ENCODE measurements at regions not wholly inside any gene's neighbourhood (a gene's known extent, or its start where the extent isn't known, plus 50 kb on each side); places are given as distances from the start of the nearest gene placed in this dataset.

GRCh38 chr2:163541943-163542342 is 193.9 kb downstream of the FIGN start:
- CTCF ChIA-PET (ENCODE audit: partially characterized antibody), result no interaction called here
- POLR2A ChIA-PET (ENCODE audit: partially characterized antibody), result no interaction called here
- Histone ChIP-seq H3K4me3 (ENCODE audit: low read length in 2 of 2) (no peak overlapping the region), H3K9me3 (ENCODE audit: control insufficient read depth in 1 of 2, low read length in 2 of 2) (no peaks in the 10 kb centered on the region), H3K27ac (ENCODE audit: low read depth, low read length) (no peak overlapping the region), H3K36me3 (ENCODE audit: insufficient read depth, low read length) (no peaks in the 10 kb centered on the region), H3K4me1 (ENCODE audit: insufficient read depth, low read length) (no peaks in the 10 kb centered on the region), H3K27me3 (ENCODE audit: insufficient read depth, low read length) (no peaks in the 10 kb centered on the region)
- H3K27ac Mint-ChIP-seq, result no peak overlapping the region
- no peaks in the 10 kb centered on the region for H3K27me3 Mint-ChIP-seq
- intact Hi-C loops (cut with micrococcal nuclease), result no loop called here
- H3K9me3 Mint-ChIP-seq, result peaks cover 0 to 19% (median 3%) of the 10 kb centered on the region in 8 donors
- no peak overlapping the region for H3K4me3 Mint-ChIP-seq
- no peaks in the 10 kb centered on the region for H3K4me1 Mint-ChIP-seq
- DNase-seq, result no peak
- no peaks in the 10 kb centered on the region for H3K36me3 Mint-ChIP-seq

- intact Hi-C loops (cut with micrococcal nuclease), result no loop called here
- Histone ChIP-seq H3K4me1 (ENCODE audit: insufficient read depth, low read length) (no peaks in the 10 kb centered on the region), H3K36me3 (ENCODE audit: insufficient read depth, low read length) (no peaks in the 10 kb centered on the region), H3K27me3 (ENCODE audit: insufficient read depth, low read length) (no peaks in the 10 kb centered on the region), H3K4me3 (ENCODE audit: low read length in 2 of 2) (no peak overlapping the region), H3K27ac (ENCODE audit: low read depth, low read length) (no peak overlapping the region), H3K9me3 (ENCODE audit: control insufficient read depth in 1 of 2, low read length in 2 of 2) (no peaks in the 10 kb centered on the region)
- no peak for DNase-seq
- no peak overlapping the region for H3K4me3 Mint-ChIP-seq
- H3K27ac Mint-ChIP-seq, result no peak overlapping the region
- no peaks in the 10 kb centered on the region for H3K27me3 Mint-ChIP-seq
- CTCF ChIA-PET (ENCODE audit: partially characterized antibody), result no interaction called here
- H3K9me3 Mint-ChIP-seq, result peaks cover 0 to 19% (median 3%) of the 10 kb centered on the region in 8 donors
- H3K36me3 Mint-ChIP-seq, result no peaks in the 10 kb centered on the region
- POLR2A ChIA-PET (ENCODE audit: partially characterized antibody), result no interaction called here
- no peaks in the 10 kb centered on the region for H3K4me1 Mint-ChIP-seq
These were observed 194.3 kb downstream of the FIGN start for GRCh38 chr2:163541495-163541894.

- Mint-ChIP-seq H3K27me3 (no peaks in the 10 kb centered on the region), H3K36me3 (no peaks in the 10 kb centered on the region), H3K27ac (no peak overlapping the region), H3K4me1 (no peaks in the 10 kb centered on the region), H3K9me3 (peaks cover 0 to 19% (median 13%) of the 10 kb centered on the region in 8 donors), H3K4me3 (no peak overlapping the region)
- no peaks in the 10 kb centered on the region for H3K9me3 ChIP-seq (ENCODE audit: control insufficient read depth in 1 of 2, low read length in 2 of 2)
- H3K4me1 ChIP-seq (ENCODE audit: insufficient read depth, low read length), result no peaks in the 10 kb centered on the region
- no peak for DNase-seq
- POLR2A ChIA-PET (ENCODE audit: partially characterized antibody), result no interaction called here
- no peaks in the 10 kb centered on the region for H3K36me3 ChIP-seq (ENCODE audit: insufficient read depth, low read length)
- no peak overlapping the region for H3K27ac ChIP-seq (ENCODE audit: low read depth, low read length)
- CTCF ChIA-PET (ENCODE audit: partially characterized antibody), result no interaction called here
- no peaks in the 10 kb centered on the region for H3K27me3 ChIP-seq (ENCODE audit: insufficient read depth, low read length)
- no peak overlapping the region for H3K4me3 ChIP-seq (ENCODE audit: low read length in 2 of 2)
- intact Hi-C loops (cut with micrococcal nuclease), result no loop called here
These were observed 207.1 kb downstream of the FIGN start for GRCh38 chr2:163528640-163529217.

DNA sequence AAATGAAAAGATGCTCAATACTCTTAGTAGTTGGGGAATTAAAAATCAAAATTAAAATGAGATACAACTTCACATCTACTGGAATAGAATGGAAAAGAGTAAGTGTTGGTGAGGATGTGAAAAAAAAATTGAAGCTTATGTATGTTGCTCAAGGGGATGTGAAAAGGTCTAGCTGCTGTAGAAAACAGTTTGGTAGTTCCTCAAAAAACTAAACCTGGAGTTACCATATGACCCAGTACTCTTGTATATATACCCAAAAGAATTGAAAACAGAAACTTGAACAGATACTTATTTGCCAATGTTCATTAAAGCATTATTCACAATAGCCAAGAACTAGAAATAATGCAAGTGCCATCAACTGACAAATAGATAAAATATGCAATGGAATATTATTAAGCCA is 208.4 kb downstream of the FIGN start:
- Histone ChIP-seq H3K36me3 (ENCODE audit: insufficient read depth, low read length) (no peaks in the 10 kb centered on the region), H3K4me1 (ENCODE audit: insufficient read depth, low read length) (no peaks in the 10 kb centered on the region), H3K9me3 (ENCODE audit: control insufficient read depth in 1 of 2, low read length in 2 of 2) (no peaks in the 10 kb centered on the region), H3K27ac (ENCODE audit: low read depth, low read length) (no peak overlapping the region), H3K4me3 (ENCODE audit: low read length in 2 of 2) (no peak overlapping the region), H3K27me3 (ENCODE audit: insufficient read depth, low read length) (no peaks in the 10 kb centered on the region)
- intact Hi-C loops (cut with micrococcal nuclease), result no loop called here
- peaks cover 0 to 22% (median 15%) of the 10 kb centered on the region in 8 donors for H3K9me3 Mint-ChIP-seq
- H3K36me3 Mint-ChIP-seq, result no peaks in the 10 kb centered on the region
- CTCF ChIA-PET (ENCODE audit: partially characterized antibody), result no interaction called here
- POLR2A ChIA-PET (ENCODE audit: partially characterized antibody), result no interaction called here
- no peak overlapping the region for H3K4me3 Mint-ChIP-seq
- H3K27me3 Mint-ChIP-seq, result no peaks in the 10 kb centered on the region
- no peak overlapping the region for H3K27ac Mint-ChIP-seq
- DNase-seq, result no peak
- H3K4me1 Mint-ChIP-seq, result no peaks in the 10 kb centered on the region

- peaks cover 0 to 21% (median 6%) of the 10 kb centered on the region in 8 donors for H3K9me3 Mint-ChIP-seq
- H3K4me1 Mint-ChIP-seq, result no peaks in the 10 kb centered on the region
- ChIA-PET POLR2A (ENCODE audit: partially characterized antibody) (no interaction called here), CTCF (ENCODE audit: partially characterized antibody) (no interaction called here)
- no peaks in the 10 kb centered on the region for H3K27me3 Mint-ChIP-seq
- intact Hi-C loops (cut with micrococcal nuclease), result no loop called here
- H3K4me3 Mint-ChIP-seq, result no peak overlapping the region
- DNase-seq, result no peak
- H3K27ac ChIP-seq (ENCODE audit: low read depth, low read length), result no peak overlapping the region
- H3K36me3 Mint-ChIP-seq, result no peaks in the 10 kb centered on the region
- H3K4me1 ChIP-seq (ENCODE audit: insufficient read depth, low read length), result no peaks in the 10 kb centered on the region
- H3K27me3 ChIP-seq (ENCODE audit: insufficient read depth, low read length), result no peaks in the 10 kb centered on the region
- H3K36me3 ChIP-seq (ENCODE audit: insufficient read depth, low read length), result no peaks in the 10 kb centered on the region
- no peak overlapping the region for H3K27ac Mint-ChIP-seq
- no peak overlapping the region for H3K4me3 ChIP-seq (ENCODE audit: low read length in 2 of 2)
- H3K9me3 ChIP-seq (ENCODE audit: control insufficient read depth in 1 of 2, low read length in 2 of 2), result no peaks in the 10 kb centered on the region
These were observed 217.0 kb downstream of the FIGN start for GRCh38 chr2:163518762-163519161.

GRCh38 chr2:163515836-163516235 is 220.0 kb downstream of the FIGN start:
- Histone ChIP-seq H3K27ac (ENCODE audit: low read depth, low read length) (no peak overlapping the region), H3K4me1 (ENCODE audit: insufficient read depth, low read length) (no peaks in the 10 kb centered on the region), H3K27me3 (ENCODE audit: insufficient read depth, low read length) (no peaks in the 10 kb centered on the region), H3K4me3 (ENCODE audit: low read length in 2 of 2) (no peak overlapping the region), H3K9me3 (ENCODE audit: control insufficient read depth in 1 of 2, low read length in 2 of 2) (no peaks in the 10 kb centered on the region), H3K36me3 (ENCODE audit: insufficient read depth, low read length) (no peaks in the 10 kb centered on the region)
- Mint-ChIP-seq H3K4me1 (no peaks in the 10 kb centered on the region), H3K36me3 (no peaks in the 10 kb centered on the region), H3K27me3 (no peaks in the 10 kb centered on the region), H3K27ac (no peak overlapping the region), H3K9me3 (peaks cover 4 to 14% (median 9%) of the 10 kb centered on the region in 8 donors), H3K4me3 (no peak overlapping the region)
- POLR2A ChIA-PET (ENCODE audit: partially characterized antibody), result no interaction called here
- no peak for DNase-seq
- intact Hi-C loops (cut with micrococcal nuclease), result no loop called here
- CTCF ChIA-PET (ENCODE audit: partially characterized antibody), result no interaction called here

GRCh38 chr2:163505281-163505680 is 230.5 kb downstream of the FIGN start:
- no peak overlapping the region for H3K27ac ChIP-seq (ENCODE audit: low read depth, low read length)
- Mint-ChIP-seq H3K36me3 (no peaks in the 10 kb centered on the region), H3K4me1 (no peaks in the 10 kb centered on the region), H3K4me3 (no peak overlapping the region), H3K27ac (no peak overlapping the region), H3K9me3 (peaks cover 0 to 17% (median 9%) of the 10 kb centered on the region in 8 donors), H3K27me3 (no peaks in the 10 kb centered on the region)
- H3K9me3 ChIP-seq (ENCODE audit: control insufficient read depth in 1 of 2, low read length in 2 of 2), result no peaks in the 10 kb centered on the region
- no peaks in the 10 kb centered on the region for H3K27me3 ChIP-seq (ENCODE audit: insufficient read depth, low read length)
- H3K4me3 ChIP-seq (ENCODE audit: low read length in 2 of 2), result no peak overlapping the region
- ChIA-PET CTCF (ENCODE audit: partially characterized antibody) (no interaction called here), POLR2A (ENCODE audit: partially characterized antibody) (no interaction called here)
- no peaks in the 10 kb centered on the region for H3K4me1 ChIP-seq (ENCODE audit: insufficient read depth, low read length)
- intact Hi-C loops (cut with micrococcal nuclease), result no loop called here
- no peak for DNase-seq
- no peaks in the 10 kb centered on the region for H3K36me3 ChIP-seq (ENCODE audit: insufficient read depth, low read length)

All from CD4-positive, alpha-beta memory T cell (primary cell).